ENCODE measurements at regions not wholly inside any gene's neighbourhood (a gene's known extent, or its start where the extent isn't known, plus 50 kb on each side); places are given as distances from the start of the nearest gene placed in this dataset.

- WGBS, 2 donors: 48 to 56% methylated on average over 5 of the region's 5 CpGs
- TF ChIP-seq POLR2A (IDR thresholded peaks at IDR 0.05): no peak
- no peak for TF ChIP-seq CTCF (IDR thresholded peaks at IDR 0.05)
- intact Hi-C loops (cut with DNase I): no loop called here
Observed at GRCh38 chr16:5364186-5364585, 266.6 kb upstream of the EEF2KMT start.

GRCh38 chr16:5361322-5361721 is 263.7 kb upstream of the EEF2KMT start:
- Histone ChIP-seq H3K9me3 (no peaks in the 10 kb centered on the region), H3K27me3 (no peaks in the 10 kb centered on the region), H3K27ac (no peak overlapping the region), H3K36me3 (replicated peaks in 1 of 2; ENCODE audit: insufficient read depth in 1 of 2, low read depth in 2 of 2) (no peaks in the 10 kb centered on the region), H3K4me3 (no peak overlapping the region), H3K4me1 (no peaks in the 10 kb centered on the region)
- TF ChIP-seq CTCF (IDR thresholded peaks at IDR 0.05) (no peak), POLR2A (IDR thresholded peaks at IDR 0.05) (no peak)
- ATAC-seq (no peak), DNase-seq (no peak)
- 59 to 62% methylated on average over 5 of the region's 5 CpGs for WGBS, 2 donors
- intact Hi-C loops (cut with DNase I): no loop called here

More at GRCh38 chr16:5364186-5364585, 266.6 kb upstream of the EEF2KMT start:
- Histone ChIP-seq H3K27me3 (no peaks in the 10 kb centered on the region), H3K27ac (no peak overlapping the region), H3K4me1 (no peaks in the 10 kb centered on the region), H3K36me3 (replicated peaks in 1 of 2; ENCODE audit: insufficient read depth in 1 of 2, low read depth in 2 of 2) (no peaks in the 10 kb centered on the region), H3K9me3 (no peaks in the 10 kb centered on the region), H3K4me3 (no peak overlapping the region)
- ATAC-seq (no peak), DNase-seq (no peak)

- 43 to 46% methylated on average over 5 of the region's 5 CpGs for WGBS, 2 donors
- intact Hi-C loops (cut with DNase I): no loop called here
- H3K4me1 ChIP-seq: no peaks in the 10 kb centered on the region
Observed at GRCh38 chr16:5354645-5355044, 257.1 kb upstream of the EEF2KMT start.

GRCh38 chr16:5349670-5350517 is 252.3 kb upstream of the EEF2KMT start:
- H3K27me3 ChIP-seq: no peaks in the 10 kb centered on the region
- ATAC-seq: no peak
- no peak for DNase-seq
- 31 to 33% methylated on average over 10 to 11 of the region's 11 CpGs for WGBS, 2 donors
- no peaks in the 10 kb centered on the region for H3K36me3 ChIP-seq (replicated peaks in 1 of 2; ENCODE audit: insufficient read depth in 1 of 2, low read depth in 2 of 2)
- intact Hi-C loops (cut with DNase I): no loop called here
- H3K4me3 ChIP-seq: no peak overlapping the region
- TF ChIP-seq CTCF (IDR thresholded peaks at IDR 0.05): no peak
- TF ChIP-seq POLR2A (IDR thresholded peaks at IDR 0.05): no peak
- no peaks in the 10 kb centered on the region for H3K9me3 ChIP-seq
- H3K4me1 ChIP-seq: no peaks in the 10 kb centered on the region
- H3K27ac ChIP-seq: no peak overlapping the region

More at GRCh38 chr16:5354645-5355044, 257.1 kb upstream of the EEF2KMT start:
- Histone ChIP-seq H3K36me3 (replicated peaks in 1 of 2; ENCODE audit: insufficient read depth in 1 of 2, low read depth in 2 of 2) (no peaks in the 10 kb centered on the region), H3K9me3 (no peaks in the 10 kb centered on the region), H3K4me3 (no peak overlapping the region), H3K27me3 (no peaks in the 10 kb centered on the region), H3K27ac (no peak overlapping the region)
- DNase-seq: peak in 1 of 4 donors; percentile 5
- no peak for ATAC-seq
- TF ChIP-seq CTCF (IDR thresholded peaks at IDR 0.05): no peak
- no peak for TF ChIP-seq POLR2A (IDR thresholded peaks at IDR 0.05)

- H3K4me1 ChIP-seq: no peaks in the 10 kb centered on the region
- H3K9me3 ChIP-seq: no peaks in the 10 kb centered on the region
- TF ChIP-seq POLR2A (IDR thresholded peaks at IDR 0.05) (no peak), CTCF (IDR thresholded peaks at IDR 0.05) (no peak)
- intact Hi-C loops (cut with DNase I): no loop called here
- no peak for DNase-seq
- H3K36me3 ChIP-seq (replicated peaks in 1 of 2; ENCODE audit: insufficient read depth in 1 of 2, low read depth in 2 of 2): no peaks in the 10 kb centered on the region
- H3K27ac ChIP-seq: no peak overlapping the region
- no peaks in the 10 kb centered on the region for H3K27me3 ChIP-seq
- H3K4me3 ChIP-seq: no peak overlapping the region
- WGBS, 2 donors: 66 to 77% methylated on average over 7 to 8 of the region's 8 CpGs
- no peak for ATAC-seq
Observed at GRCh38 chr16:5349101-5349500, 251.5 kb upstream of the EEF2KMT start.
